ENCODE measurements at regions not wholly inside any gene's neighbourhood (a gene's known extent, or its start where the extent isn't known, plus 50 kb on each side); places are given as distances from the start of the nearest gene placed in this dataset.

DNA sequence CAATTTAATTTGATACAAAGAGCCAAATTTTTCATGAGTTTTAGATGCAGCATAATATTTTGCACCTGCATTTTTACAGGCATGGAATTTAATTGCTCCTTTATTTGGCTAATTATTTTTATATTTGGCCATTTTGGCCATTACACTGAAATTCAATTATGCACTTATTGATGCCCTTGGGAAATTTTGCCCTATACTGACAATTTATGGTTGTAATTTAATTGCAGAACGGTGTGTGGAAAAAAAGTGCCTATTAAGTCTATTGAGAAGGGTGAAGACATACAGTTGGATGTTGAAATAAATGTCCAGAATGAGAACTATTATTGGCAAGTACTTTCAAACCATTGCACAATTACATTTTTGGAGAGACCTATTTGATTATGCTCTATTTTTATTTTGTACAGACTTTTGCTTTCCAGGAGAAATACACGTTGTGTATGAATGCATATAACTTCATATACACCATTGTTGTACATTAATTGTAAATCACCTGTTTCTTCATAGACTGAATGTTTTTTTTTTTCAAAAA is 1319.3 kb upstream of the CDH2 start:
- TF ChIP-seq, protein P1, sequence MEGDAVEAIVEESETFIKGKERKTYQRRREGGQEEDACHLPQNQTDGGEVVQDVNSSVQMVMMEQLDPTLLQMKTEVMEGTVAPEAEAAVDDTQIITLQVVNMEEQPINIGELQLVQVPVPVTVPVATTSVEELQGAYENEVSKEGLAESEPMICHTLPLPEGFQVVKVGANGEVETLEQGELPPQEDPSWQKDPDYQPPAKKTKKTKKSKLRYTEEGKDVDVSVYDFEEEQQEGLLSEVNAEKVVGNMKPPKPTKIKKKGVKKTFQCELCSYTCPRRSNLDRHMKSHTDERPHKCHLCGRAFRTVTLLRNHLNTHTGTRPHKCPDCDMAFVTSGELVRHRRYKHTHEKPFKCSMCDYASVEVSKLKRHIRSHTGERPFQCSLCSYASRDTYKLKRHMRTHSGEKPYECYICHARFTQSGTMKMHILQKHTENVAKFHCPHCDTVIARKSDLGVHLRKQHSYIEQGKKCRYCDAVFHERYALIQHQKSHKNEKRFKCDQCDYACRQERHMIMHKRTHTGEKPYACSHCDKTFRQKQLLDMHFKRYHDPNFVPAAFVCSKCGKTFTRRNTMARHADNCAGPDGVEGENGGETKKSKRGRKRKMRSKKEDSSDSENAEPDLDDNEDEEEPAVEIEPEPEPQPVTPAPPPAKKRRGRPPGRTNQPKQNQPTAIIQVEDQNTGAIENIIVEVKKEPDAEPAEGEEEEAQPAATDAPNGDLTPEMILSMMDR (conservative IDR thresholded peaks at IDR 0.05), result no peak
- no peak for TF ChIP-seq ZFX (IDR thresholded peaks at IDR 0.05)
